GM18505 (cell line): ENCODE measurements at regions not wholly inside any gene's neighbourhood (a gene's known extent, or its start where the extent isn't known, plus 50 kb on each side); places are given as distances from the start of the nearest gene placed in this dataset.
A peak's percentile ranks its signal among the peaks of the same experiment; 100 is the strongest.

Experiments used
- ATAC-seq: cut with Tn5 transposase; IDR thresholded peaks from one replicate; pipeline ENCODE4 v1.9.1; 2021; ENCODE audit not compliant: unreplicated experiment
- POLR2A ChIP-seq: IDR thresholded peaks from 4 replicates; pipeline ENCODE4 v1.6.1; 2011; ENCODE audit warnings: borderline replicate concordance; ENCODE audit not compliant: insufficient read depth, insufficient read length; ENCODE audit errors: extremely low read depth

- ATAC-seq, result no peak
These were observed 79.7 kb downstream of the TMEM17 start for GRCh38 chr2:62426154-62426912.

GRCh38 chr2:62425684-62426083 is 80.3 kb downstream of the TMEM17 start:
- no peak for TF ChIP-seq POLR2A
- no peak for ATAC-seq

More at GRCh38 chr2:62426154-62426912, 79.7 kb downstream of the TMEM17 start:
- no peak for TF ChIP-seq POLR2A

- ATAC-seq, result no peak
- no peak for TF ChIP-seq POLR2A
These were observed 81.1 kb downstream of the TMEM17 start for GRCh38 chr2:62424899-62425298.

GRCh38 chr2:62423883-62424458 is 82.0 kb downstream of the TMEM17 start:
- ATAC-seq, result no peak
- no peak for TF ChIP-seq POLR2A

- ATAC-seq, result no peak
- TF ChIP-seq POLR2A, result no peak
These were observed 82.8 kb downstream of the TMEM17 start for GRCh38 chr2:62423235-62423634.

- ATAC-seq, result peak; percentile 13
- no peak for TF ChIP-seq POLR2A
These were observed 90.5 kb downstream of the TMEM17 start for GRCh38 chr2:62415518-62415917.

- no peak for TF ChIP-seq POLR2A
- peak; percentile 49 for ATAC-seq
These were observed 91.0 kb downstream of the TMEM17 start for GRCh38 chr2:62415019-62415431.

- ATAC-seq, result no peak
- no peak for TF ChIP-seq POLR2A
These were observed 92.8 kb downstream of the TMEM17 start for GRCh38 chr2:62413116-62413663.

- no peak for TF ChIP-seq POLR2A
- no peak for ATAC-seq
These were observed 93.7 kb downstream of the TMEM17 start for GRCh38 chr2:62412347-62412742.

- ATAC-seq, result no peak
- TF ChIP-seq POLR2A, result no peak
These were observed 95.0 kb downstream of the TMEM17 start for GRCh38 chr2:62410926-62411456.

- no peak for TF ChIP-seq POLR2A
- no peak for ATAC-seq
These were observed 96.0 kb downstream of the TMEM17 start for GRCh38 chr2:62410015-62410453.

GRCh38 chr2:62409442-62409841 is 96.6 kb downstream of the TMEM17 start:
- no peak for ATAC-seq
- TF ChIP-seq POLR2A, result no peak

GRCh38 chr2:62408241-62408677 is 97.7 kb downstream of the TMEM17 start:
- ATAC-seq, result no peak
- TF ChIP-seq POLR2A, result no peak

- ATAC-seq, result no peak
- TF ChIP-seq POLR2A, result no peak
These were observed 98.2 kb downstream of the TMEM17 start for GRCh38 chr2:62407838-62408237.
